T-helper 2 cell treated with Interferon-gamma antibody and Interleukin-4, amounts not matched to agents 5 μg/mL and 100 μg/mL, for 36 hours (primary cell): ENCODE measurements at regions not wholly inside any gene's neighbourhood (a gene's known extent, or its start where the extent isn't known, plus 50 kb on each side); places are given as distances from the start of the nearest gene placed in this dataset.
"Not testable (repeated sequence)": the region's sequence is repeated elsewhere in the genome, so short reads cannot be mapped to it uniquely, and the experiment has no call there.

ENCODE experiments used
- DNase-seq: peaks from one replicate; pipeline ENCODE4 v3.0.0; 2021; ENCODE audit warnings: low spot score
- H3K27ac Mint-ChIP-seq: one replicate; pipeline ENCODE4 v1.8.0; 2021; ENCODE audit warnings: mild to moderate bottlenecking, mixed read lengths
- H3K27me3 Mint-ChIP-seq: one replicate; pipeline ENCODE4 v1.8.0; 2021; ENCODE audit warnings: low read depth, mixed read lengths
- H3K36me3 Mint-ChIP-seq: one replicate; pipeline ENCODE4 v1.8.0; 2021; ENCODE audit warnings: low read depth, mixed read lengths
- H3K4me1 Mint-ChIP-seq: one replicate; pipeline ENCODE4 v1.8.0; 2021; ENCODE audit warnings: low read depth, mixed read lengths
- H3K4me3 Mint-ChIP-seq: one replicate; pipeline ENCODE4 v1.8.0; 2022; ENCODE audit warnings: mild to moderate bottlenecking, moderate library complexity, mixed read lengths
- H3K9me3 Mint-ChIP-seq: one replicate; pipeline ENCODE4 v1.8.0; 2021; ENCODE audit warnings: mixed read lengths

- Mint-ChIP-seq H3K4me3 (no peak overlapping the region), H3K36me3 (no peaks in the 10 kb centered on the region), H3K9me3 (no peaks in the 10 kb centered on the region), H3K27ac (no peak overlapping the region), H3K27me3 (no peaks in the 10 kb centered on the region), H3K4me1 (no peaks in the 10 kb centered on the region)
- DNase-seq, result no peak
Measured at GRCh38 chr7:85286446-85286845, 99.6 kb upstream of the SEMA3D start.

GRCh38 chr7:85285527-85285926 is 98.7 kb upstream of the SEMA3D start:
- no peak overlapping the region for H3K27ac Mint-ChIP-seq
- DNase-seq, result no peak
- no peaks in the 10 kb centered on the region for H3K36me3 Mint-ChIP-seq
- H3K4me1 Mint-ChIP-seq, result no peaks in the 10 kb centered on the region
- no peaks in the 10 kb centered on the region for H3K9me3 Mint-ChIP-seq
- H3K27me3 Mint-ChIP-seq, result no peaks in the 10 kb centered on the region
- no peak overlapping the region for H3K4me3 Mint-ChIP-seq

GRCh38 chr7:85275204-85275603 is 88.3 kb upstream of the SEMA3D start:
- H3K27ac Mint-ChIP-seq, result no peak overlapping the region

GRCh38 chr7:85274454-85274853 is 87.6 kb upstream of the SEMA3D start:
- H3K4me3 Mint-ChIP-seq, result no peak overlapping the region
- no peaks in the 10 kb centered on the region for H3K4me1 Mint-ChIP-seq
- H3K36me3 Mint-ChIP-seq, result no peaks in the 10 kb centered on the region
- no peaks in the 10 kb centered on the region for H3K9me3 Mint-ChIP-seq
- no peak overlapping the region for H3K27ac Mint-ChIP-seq
- DNase-seq, result no peak
- no peaks in the 10 kb centered on the region for H3K27me3 Mint-ChIP-seq

More at GRCh38 chr7:85275204-85275603, 88.3 kb upstream of the SEMA3D start:
- Mint-ChIP-seq H3K4me3 (no peak overlapping the region), H3K27me3 (no peaks in the 10 kb centered on the region), H3K4me1 (no peaks in the 10 kb centered on the region), H3K9me3 (no peaks in the 10 kb centered on the region), H3K36me3 (no peaks in the 10 kb centered on the region)
- no peak for DNase-seq

GRCh38 chr7:85262891-85263290 is 76.0 kb upstream of the SEMA3D start:
- H3K4me3 Mint-ChIP-seq, result no peak overlapping the region
- H3K27ac Mint-ChIP-seq, result no peak overlapping the region
- H3K27me3 Mint-ChIP-seq, result no peaks in the 10 kb centered on the region
- H3K4me1 Mint-ChIP-seq, result no peaks in the 10 kb centered on the region
- no peak for DNase-seq
- no peaks in the 10 kb centered on the region for H3K36me3 Mint-ChIP-seq
- H3K9me3 Mint-ChIP-seq, result peaks cover 3% of the 10 kb centered on the region

- no peaks in the 10 kb centered on the region for H3K27me3 Mint-ChIP-seq
- peaks cover 3% of the 10 kb centered on the region for H3K9me3 Mint-ChIP-seq
- H3K4me1 Mint-ChIP-seq, result no peaks in the 10 kb centered on the region
- no peak for DNase-seq
- H3K4me3 Mint-ChIP-seq, result no peak overlapping the region
- H3K27ac Mint-ChIP-seq, result no peak overlapping the region
- no peaks in the 10 kb centered on the region for H3K36me3 Mint-ChIP-seq
Measured at GRCh38 chr7:85261336-85261735, 74.5 kb upstream of the SEMA3D start.

- not testable (repeated sequence) for H3K4me3 Mint-ChIP-seq, H3K36me3 Mint-ChIP-seq, H3K4me1 Mint-ChIP-seq, H3K27me3 Mint-ChIP-seq, H3K27ac Mint-ChIP-seq, DNase-seq
- peaks cover 11% of the 10 kb centered on the region for H3K9me3 Mint-ChIP-seq
Measured at GRCh38 chr7:85249787-85250186, 62.9 kb upstream of the SEMA3D start.

- H3K4me1 Mint-ChIP-seq, result no peaks in the 10 kb centered on the region
- H3K36me3 Mint-ChIP-seq, result no peaks in the 10 kb centered on the region
- no peaks in the 10 kb centered on the region for H3K9me3 Mint-ChIP-seq
- no peak overlapping the region for H3K4me3 Mint-ChIP-seq
- H3K27me3 Mint-ChIP-seq, result no peaks in the 10 kb centered on the region
- H3K27ac Mint-ChIP-seq, result no peak overlapping the region
- DNase-seq, result no peak
Measured at GRCh38 chr7:85239109-85239508, 52.3 kb upstream of the SEMA3D start.

- no peaks in the 10 kb centered on the region for H3K4me1 Mint-ChIP-seq
- no peaks in the 10 kb centered on the region for H3K36me3 Mint-ChIP-seq
- no peak overlapping the region for H3K4me3 Mint-ChIP-seq
- no peak overlapping the region for H3K27ac Mint-ChIP-seq
- no peak for DNase-seq
- H3K9me3 Mint-ChIP-seq, result no peaks in the 10 kb centered on the region
- no peaks in the 10 kb centered on the region for H3K27me3 Mint-ChIP-seq
Measured at GRCh38 chr7:85237721-85238120, 50.9 kb upstream of the SEMA3D start.
